ENCODE measurements at regions not wholly inside any gene's neighbourhood (a gene's known extent, or its start where the extent isn't known, plus 50 kb on each side); places are given as distances from the start of the nearest gene placed in this dataset.

DNA sequence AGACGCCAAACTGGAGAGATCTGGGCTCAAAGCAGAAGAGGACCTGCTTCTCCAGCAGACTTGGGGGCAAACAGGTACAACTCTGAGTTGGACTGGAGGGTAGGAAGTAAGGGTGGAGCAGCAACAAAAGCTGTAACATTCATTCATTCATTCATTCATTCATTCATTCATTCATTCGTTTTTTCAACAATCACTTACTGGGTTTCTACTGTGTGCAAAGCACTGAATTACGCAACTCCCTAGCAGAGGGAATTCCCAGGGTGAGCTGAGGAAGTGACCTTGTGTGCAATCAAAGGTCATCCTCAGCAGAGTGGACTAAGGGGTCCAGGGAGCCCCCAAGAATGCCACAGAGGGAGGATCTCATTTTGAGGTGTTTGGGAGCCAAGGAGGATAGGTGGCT is 231.1 kb upstream of the SDK2 start:
- TF ChIP-seq, protein P1, sequence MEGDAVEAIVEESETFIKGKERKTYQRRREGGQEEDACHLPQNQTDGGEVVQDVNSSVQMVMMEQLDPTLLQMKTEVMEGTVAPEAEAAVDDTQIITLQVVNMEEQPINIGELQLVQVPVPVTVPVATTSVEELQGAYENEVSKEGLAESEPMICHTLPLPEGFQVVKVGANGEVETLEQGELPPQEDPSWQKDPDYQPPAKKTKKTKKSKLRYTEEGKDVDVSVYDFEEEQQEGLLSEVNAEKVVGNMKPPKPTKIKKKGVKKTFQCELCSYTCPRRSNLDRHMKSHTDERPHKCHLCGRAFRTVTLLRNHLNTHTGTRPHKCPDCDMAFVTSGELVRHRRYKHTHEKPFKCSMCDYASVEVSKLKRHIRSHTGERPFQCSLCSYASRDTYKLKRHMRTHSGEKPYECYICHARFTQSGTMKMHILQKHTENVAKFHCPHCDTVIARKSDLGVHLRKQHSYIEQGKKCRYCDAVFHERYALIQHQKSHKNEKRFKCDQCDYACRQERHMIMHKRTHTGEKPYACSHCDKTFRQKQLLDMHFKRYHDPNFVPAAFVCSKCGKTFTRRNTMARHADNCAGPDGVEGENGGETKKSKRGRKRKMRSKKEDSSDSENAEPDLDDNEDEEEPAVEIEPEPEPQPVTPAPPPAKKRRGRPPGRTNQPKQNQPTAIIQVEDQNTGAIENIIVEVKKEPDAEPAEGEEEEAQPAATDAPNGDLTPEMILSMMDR (IDR thresholded peaks at IDR 0.05; ENCODE audit: low read depth, low read length) = no peak
- no peak for TF ChIP-seq EZH2phosphoT487 (IDR thresholded peaks at IDR 0.05; ENCODE audit: low read depth)

Data from OCI-LY3 (cell line).